ENCODE measurements at regions not wholly inside any gene's neighbourhood (a gene's known extent, or its start where the extent isn't known, plus 50 kb on each side); places are given as distances from the start of the nearest gene placed in this dataset.

DNA sequence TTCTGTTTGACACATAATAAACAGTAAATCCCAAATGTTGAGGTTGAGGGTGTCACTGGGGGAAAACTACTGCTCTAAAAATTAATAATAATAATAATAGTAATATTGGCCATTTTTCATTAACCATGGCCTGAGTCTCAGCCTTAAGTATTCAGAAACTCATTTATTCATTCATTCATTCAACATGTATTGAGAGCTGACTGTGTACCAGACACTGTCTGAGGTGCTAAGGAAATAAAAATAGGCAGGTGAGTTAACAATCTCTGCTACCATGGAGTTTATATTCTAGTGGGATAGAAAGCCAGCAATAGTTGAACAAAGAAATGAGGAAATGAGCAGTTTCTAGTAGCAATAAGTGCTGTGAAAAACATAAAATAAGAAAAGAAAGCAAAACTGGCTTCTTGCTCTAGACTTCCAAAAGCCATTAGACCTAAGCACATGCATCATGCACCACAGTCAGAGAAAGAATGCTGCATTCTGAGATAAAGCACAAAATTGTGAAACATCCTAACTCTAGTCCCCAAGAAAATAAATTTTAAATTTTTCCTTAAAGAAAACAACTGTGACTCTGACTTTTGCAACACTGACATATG is 278.7 kb downstream of the RCHY1 start:
- Histone ChIP-seq H3K27me3 (ENCODE audit: control insufficient read depth, insufficient read depth, low read length) (no peaks in the 10 kb centered on the region), H3K36me3 (ENCODE audit: control insufficient read depth in 2 of 3, insufficient read depth in 3 of 3, low read length in 3 of 3) (no peaks in the 10 kb centered on the region), H3K4me3 (ENCODE audit: low read length in 3 of 3) (no peak overlapping the region), H3K9me3 (ENCODE audit: control insufficient read depth in 2 of 3, insufficient read depth in 1 of 3, low read length in 3 of 3) (peaks cover 0 to 5% (median 0%) of the 10 kb centered on the region in 3 donors), H3K27ac (ENCODE audit: low read depth in 2 of 2, low read length in 2 of 2) (no peak overlapping the region), H3K9ac (ENCODE audit: low read length in 3 of 3) (no peak overlapping the region), H3K4me1 (ENCODE audit: control insufficient read depth in 2 of 3, insufficient read depth in 2 of 3, low read depth in 1 of 3, low read length in 3 of 3) (no peaks in the 10 kb centered on the region)
- TF ChIP-seq, protein P1, sequence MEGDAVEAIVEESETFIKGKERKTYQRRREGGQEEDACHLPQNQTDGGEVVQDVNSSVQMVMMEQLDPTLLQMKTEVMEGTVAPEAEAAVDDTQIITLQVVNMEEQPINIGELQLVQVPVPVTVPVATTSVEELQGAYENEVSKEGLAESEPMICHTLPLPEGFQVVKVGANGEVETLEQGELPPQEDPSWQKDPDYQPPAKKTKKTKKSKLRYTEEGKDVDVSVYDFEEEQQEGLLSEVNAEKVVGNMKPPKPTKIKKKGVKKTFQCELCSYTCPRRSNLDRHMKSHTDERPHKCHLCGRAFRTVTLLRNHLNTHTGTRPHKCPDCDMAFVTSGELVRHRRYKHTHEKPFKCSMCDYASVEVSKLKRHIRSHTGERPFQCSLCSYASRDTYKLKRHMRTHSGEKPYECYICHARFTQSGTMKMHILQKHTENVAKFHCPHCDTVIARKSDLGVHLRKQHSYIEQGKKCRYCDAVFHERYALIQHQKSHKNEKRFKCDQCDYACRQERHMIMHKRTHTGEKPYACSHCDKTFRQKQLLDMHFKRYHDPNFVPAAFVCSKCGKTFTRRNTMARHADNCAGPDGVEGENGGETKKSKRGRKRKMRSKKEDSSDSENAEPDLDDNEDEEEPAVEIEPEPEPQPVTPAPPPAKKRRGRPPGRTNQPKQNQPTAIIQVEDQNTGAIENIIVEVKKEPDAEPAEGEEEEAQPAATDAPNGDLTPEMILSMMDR (IDR thresholded peaks at IDR 0.05; ENCODE audit: borderline replicate concordance, extremely low read depth, insufficient read depth), result no peak
- FAIRE-seq, result no peak
- intact Hi-C loops (cut with DNase I), result no loop called here
- DNase-seq, result no peak

DNA sequence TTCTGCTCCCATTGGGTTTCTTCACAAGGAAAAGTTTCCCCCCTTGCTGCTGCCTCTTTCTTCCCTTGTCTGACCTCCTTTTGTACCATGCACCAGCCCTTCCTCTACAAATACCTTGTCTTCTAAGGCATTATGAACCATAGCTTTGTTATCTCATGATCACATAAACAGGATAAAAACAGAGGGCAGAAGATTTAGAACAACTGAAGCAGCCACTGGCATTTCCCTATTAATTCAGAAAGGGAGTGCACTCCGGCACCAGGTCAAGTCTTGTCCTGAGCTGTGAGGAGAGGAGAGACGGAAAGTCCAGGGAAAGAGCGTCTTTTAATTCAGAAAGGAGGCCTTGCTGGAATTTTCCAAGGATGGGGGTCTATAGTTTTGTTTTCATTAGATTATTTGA is 281.7 kb downstream of the RCHY1 start:
- no peaks in the 10 kb centered on the region for H3K27me3 ChIP-seq (ENCODE audit: control insufficient read depth, insufficient read depth, low read length)
- no peak for DNase-seq
- no peaks in the 10 kb centered on the region for H3K36me3 ChIP-seq (ENCODE audit: control insufficient read depth in 2 of 3, insufficient read depth in 3 of 3, low read length in 3 of 3)
- H3K4me1 ChIP-seq (ENCODE audit: control insufficient read depth in 2 of 3, insufficient read depth in 2 of 3, low read depth in 1 of 3, low read length in 3 of 3), result no peaks in the 10 kb centered on the region
- H3K9ac ChIP-seq (ENCODE audit: low read length in 3 of 3), result no peak overlapping the region
- no peak for FAIRE-seq
- TF ChIP-seq, protein P1 (IDR thresholded peaks at IDR 0.05; ENCODE audit: borderline replicate concordance, extremely low read depth, insufficient read depth), result no peak
- intact Hi-C loops (cut with DNase I), result no loop called here
- no peaks in the 10 kb centered on the region for H3K9me3 ChIP-seq (ENCODE audit: control insufficient read depth in 2 of 3, insufficient read depth in 1 of 3, low read length in 3 of 3)
- no peak overlapping the region for H3K27ac ChIP-seq (ENCODE audit: low read depth in 2 of 2, low read length in 2 of 2)
- H3K4me3 ChIP-seq (ENCODE audit: low read length in 3 of 3), result no peak overlapping the region

DNA sequence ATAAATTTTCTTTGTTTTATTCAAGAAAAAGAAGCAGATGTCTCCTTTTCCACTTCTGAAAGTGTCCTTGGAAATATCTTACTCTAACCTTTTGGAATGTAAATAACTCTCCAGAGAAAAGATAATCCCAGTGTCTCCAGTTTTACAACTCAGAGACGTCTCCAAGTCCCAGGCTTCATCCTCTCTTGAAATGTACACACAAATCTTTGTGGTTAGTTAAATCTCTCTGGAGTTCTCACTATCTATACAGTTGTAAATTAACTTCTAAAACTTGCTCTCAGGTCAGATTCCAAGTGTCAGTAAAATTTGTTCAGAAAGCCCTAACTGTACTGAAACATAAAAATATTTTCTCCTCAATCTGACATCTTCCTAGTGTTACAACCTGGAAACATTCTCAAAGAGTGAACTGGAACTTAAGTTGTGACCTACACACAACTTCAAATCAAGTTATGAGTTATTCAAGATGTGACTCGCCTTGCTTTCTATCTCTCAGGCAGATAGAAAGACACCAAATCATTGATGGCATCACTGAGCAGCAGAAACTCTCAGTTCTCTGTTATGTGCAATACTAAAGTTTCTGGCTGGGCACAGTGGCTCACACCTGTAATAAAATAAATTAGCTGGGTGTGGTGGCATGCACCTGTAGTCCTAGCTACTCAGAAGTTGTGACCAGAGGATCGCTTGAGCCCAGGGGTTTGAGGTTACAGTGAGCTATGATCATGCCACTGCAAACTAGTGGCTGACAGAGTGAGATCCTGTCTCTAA is 284.2 kb downstream of the RCHY1 start:
- Histone ChIP-seq H3K9ac (ENCODE audit: low read length in 3 of 3) (no peak overlapping the region), H3K4me1 (ENCODE audit: control insufficient read depth in 2 of 3, insufficient read depth in 2 of 3, low read depth in 1 of 3, low read length in 3 of 3) (no peaks in the 10 kb centered on the region), H3K27me3 (ENCODE audit: control insufficient read depth, insufficient read depth, low read length) (no peaks in the 10 kb centered on the region), H3K4me3 (ENCODE audit: low read length in 3 of 3) (no peak overlapping the region), H3K9me3 (ENCODE audit: control insufficient read depth in 2 of 3, insufficient read depth in 1 of 3, low read length in 3 of 3) (no peaks in the 10 kb centered on the region), H3K36me3 (ENCODE audit: control insufficient read depth in 2 of 3, insufficient read depth in 3 of 3, low read length in 3 of 3) (no peaks in the 10 kb centered on the region), H3K27ac (ENCODE audit: low read depth in 2 of 2, low read length in 2 of 2) (no peak overlapping the region)
- TF ChIP-seq, protein P1 (IDR thresholded peaks at IDR 0.05; ENCODE audit: borderline replicate concordance, extremely low read depth, insufficient read depth), result no peak
- FAIRE-seq (no peak), DNase-seq (peak in 2 of 5 donors; percentile 31 to 42)
- intact Hi-C loops (cut with DNase I), result no loop called here
